GM19043 (cell line): ENCODE measurements at regions not wholly inside any gene's neighbourhood (a gene's known extent, or its start where the extent isn't known, plus 50 kb on each side); places are given as distances from the start of the nearest gene placed in this dataset.

ENCODE experiments used
- ATAC-seq: cut with Tn5 transposase; IDR thresholded peaks from one replicate; pipeline ENCODE4 v1.9.1; 2021; ENCODE audit warnings: low read depth; ENCODE audit not compliant: unreplicated experiment

GRCh38 chr5:61993295-61993927, 312.6 kb upstream of the KIF2A start:
- ATAC-seq: no peak

DNA sequence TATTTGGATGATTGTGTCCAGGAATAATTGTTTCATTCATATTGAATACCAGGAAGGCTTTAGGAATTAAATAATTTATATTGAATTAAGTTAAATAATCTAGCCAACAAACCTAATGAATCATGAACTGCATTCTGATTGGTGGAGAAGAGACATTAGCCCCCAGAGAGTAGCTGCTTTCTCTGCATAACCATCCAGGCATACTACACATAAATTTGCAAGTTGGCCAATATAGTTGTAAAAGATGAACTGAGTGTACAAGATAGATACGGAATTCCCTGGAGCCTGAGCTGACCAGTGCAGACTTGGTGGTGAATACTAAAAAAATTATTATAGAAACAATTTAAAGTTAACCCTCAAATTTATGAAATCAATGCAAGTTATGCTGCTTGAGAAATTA, 311.8 kb upstream of the KIF2A start:
- ATAC-seq: no peak

GRCh38 chr5:61995486-61995885, 310.5 kb upstream of the KIF2A start:
- ATAC-seq: no peak

- ATAC-seq: no peak
Observed at GRCh38 chr5:61999371-61999770, 306.6 kb upstream of the KIF2A start.

DNA sequence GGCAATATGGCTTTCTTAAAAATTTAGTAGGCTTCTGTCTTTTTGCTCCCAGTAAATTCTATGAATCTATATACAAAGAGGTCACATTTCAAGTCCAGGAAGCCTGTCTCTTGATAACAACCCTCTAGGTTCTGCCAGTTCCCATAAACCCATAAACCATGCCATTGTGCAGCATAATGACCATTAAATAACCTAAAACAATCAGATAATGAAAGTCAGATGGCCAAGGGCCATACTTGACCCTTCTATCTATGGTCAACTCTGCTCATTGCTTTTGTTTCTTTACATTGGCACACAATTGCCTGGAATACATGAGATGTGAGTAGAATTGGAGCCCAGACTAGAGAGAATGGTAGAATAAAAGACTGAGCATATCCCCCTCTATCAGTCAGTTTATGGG, 305.4 kb upstream of the KIF2A start:
- no peak for ATAC-seq

GRCh38 chr5:62001640-62002039, 304.4 kb upstream of the KIF2A start:
- no peak for ATAC-seq

- no peak for ATAC-seq
Observed at GRCh38 chr5:62002436-62002835, 303.6 kb upstream of the KIF2A start.

GRCh38 chr5:62005551-62005950, 300.5 kb upstream of the KIF2A start:
- ATAC-seq: no peak

- ATAC-seq: no peak
Observed at GRCh38 chr5:62007457-62007856, 298.5 kb upstream of the KIF2A start.

GRCh38 chr5:62011089-62011664, 294.8 kb upstream of the KIF2A start:
- no peak for ATAC-seq

- ATAC-seq: no peak
Observed at GRCh38 chr5:62017092-62017491, 288.9 kb upstream of the KIF2A start.

- ATAC-seq: no peak
Observed at GRCh38 chr5:62029303-62029702, 276.7 kb upstream of the KIF2A start.

DNA sequence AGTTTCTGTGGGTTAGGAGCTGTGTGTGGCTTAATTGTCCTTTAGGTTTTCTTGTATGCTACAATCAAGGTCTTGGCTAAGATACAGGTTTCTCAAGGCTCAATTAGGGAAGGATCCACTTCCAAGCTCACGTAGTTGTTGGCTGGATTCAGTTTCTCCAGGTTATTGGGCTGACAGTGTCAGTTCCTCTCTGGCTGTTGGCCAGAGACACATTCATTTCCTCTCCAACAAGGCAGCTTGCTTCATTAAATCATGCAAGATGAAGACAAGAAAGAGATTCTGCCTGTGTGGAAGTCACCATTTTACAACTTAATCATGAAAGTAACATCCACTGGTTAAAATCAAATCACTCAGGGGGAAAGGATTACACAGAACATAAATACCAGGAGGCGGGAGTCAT, 275.7 kb upstream of the KIF2A start:
- ATAC-seq: no peak

GRCh38 chr5:62038024-62038423, 268.0 kb upstream of the KIF2A start:
- ATAC-seq: no peak

- no peak for ATAC-seq
Observed at GRCh38 chr5:62041156-62041756, 264.8 kb upstream of the KIF2A start.

- ATAC-seq: no peak
Observed at GRCh38 chr5:62042007-62042406, 264.0 kb upstream of the KIF2A start.

DNA sequence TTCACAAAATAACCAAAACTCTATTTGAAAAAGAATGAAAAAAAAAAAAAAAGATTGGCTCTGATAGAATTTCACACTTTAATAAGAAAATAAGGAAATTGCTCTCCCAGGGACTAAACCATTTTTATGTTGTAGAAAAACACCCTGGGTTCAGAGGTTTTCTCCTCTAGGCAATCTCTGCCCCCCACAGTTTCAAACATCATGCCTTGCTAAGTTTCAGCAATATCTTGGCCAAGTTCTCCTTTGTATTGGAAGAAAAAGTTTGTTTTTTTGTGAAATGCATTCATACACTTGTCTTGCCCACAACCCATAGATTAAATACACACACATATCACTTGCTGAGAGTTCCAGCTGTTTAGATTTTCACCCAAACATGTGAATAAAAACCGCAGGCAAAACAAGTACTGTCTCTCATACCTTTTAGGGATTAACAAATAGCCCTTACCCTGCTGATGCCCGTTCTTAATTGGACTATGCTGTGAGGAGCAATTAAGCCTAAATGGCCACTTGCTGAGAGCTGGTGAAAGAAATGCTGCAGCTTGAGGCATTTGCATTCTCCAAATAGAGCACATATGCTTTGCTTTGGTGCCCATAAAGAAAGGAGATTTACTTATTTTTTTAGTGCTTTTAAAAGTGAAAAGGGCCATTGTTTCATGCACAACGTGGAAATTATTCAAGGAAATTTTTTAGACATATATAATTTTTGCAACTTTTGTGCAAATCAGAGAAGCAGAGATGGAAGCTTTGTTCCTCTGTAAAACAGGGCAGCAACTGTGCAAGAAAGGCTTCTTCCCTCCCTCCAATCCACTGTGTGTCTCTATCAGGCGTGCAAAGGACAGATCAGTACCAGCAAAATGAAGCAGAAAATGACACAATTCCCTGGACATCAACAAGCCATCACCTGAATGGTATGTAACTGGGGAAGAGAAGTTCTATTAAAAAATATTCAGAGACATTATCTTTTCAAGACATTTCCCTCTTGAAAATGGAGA, 262.4 kb upstream of the KIF2A start:
- ATAC-seq: no peak

GRCh38 chr5:62044989-62045388, 261.0 kb upstream of the KIF2A start:
- no peak for ATAC-seq

DNA sequence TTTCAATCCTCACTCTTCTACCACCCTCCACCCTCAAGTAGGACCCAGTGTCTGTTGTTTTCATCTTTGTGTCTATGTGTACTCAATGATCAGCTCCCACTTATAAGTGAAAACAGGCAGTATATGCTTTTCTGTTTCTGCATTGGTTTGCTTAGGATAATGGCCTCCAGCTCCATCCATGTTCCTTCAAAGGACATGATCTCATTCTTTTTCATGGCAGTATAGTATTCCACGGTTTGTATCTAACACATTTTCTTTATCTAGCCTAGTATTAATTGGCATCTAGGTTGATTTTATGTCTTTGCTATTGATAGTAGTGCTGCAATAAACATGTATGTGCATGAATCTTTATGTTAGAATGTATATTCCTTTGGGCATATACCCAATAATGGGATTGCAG, 259.8 kb upstream of the KIF2A start:
- no peak for ATAC-seq

- ATAC-seq: no peak
Observed at GRCh38 chr5:62051747-62052146, 254.3 kb upstream of the KIF2A start.

DNA sequence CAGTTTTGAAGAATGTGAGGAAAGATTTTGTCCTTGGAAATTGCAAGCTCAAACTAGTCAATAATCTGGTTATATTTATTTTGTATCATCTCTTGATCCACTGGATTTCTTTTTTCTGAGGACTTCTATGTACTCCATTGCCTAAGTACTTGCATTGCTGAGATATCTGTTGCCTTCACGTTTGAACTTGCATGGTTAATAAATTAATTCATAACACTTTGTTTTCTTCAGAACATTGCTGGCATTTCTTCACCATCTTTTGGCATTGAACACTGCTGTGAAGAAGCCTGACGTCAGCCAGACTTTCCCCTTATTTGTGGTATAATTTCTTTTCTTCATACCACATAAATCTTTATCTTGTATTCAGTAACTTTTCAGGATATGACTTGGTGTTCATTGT, 246.0 kb upstream of the KIF2A start:
- no peak for ATAC-seq
